ENCODE measurements at regions not wholly inside any gene's neighbourhood (a gene's known extent, or its start where the extent isn't known, plus 50 kb on each side); places are given as distances from the start of the nearest gene placed in this dataset.
A peak's percentile ranks its signal among the peaks of the same experiment; 100 is the strongest.

GRCh38 chr16:54482892-54483574 lies 196.4 kb upstream of the IRX3 start:
- ATAC-seq = no peak
- Mint-ChIP-seq H3K27me3 (no peaks in the 10 kb centered on the region), H3K36me3 (no peaks in the 10 kb centered on the region), H3K4me3 (no peak overlapping the region), H3K4me1 (ENCODE audit: low read depth in 2 of 2) (no peaks in the 10 kb centered on the region), H3K9me3 (no peaks in the 10 kb centered on the region), H3K27ac (no peak overlapping the region)
- DNase-seq (ENCODE audit: low spot score) = no peak

- no peak for ATAC-seq
- Mint-ChIP-seq H3K27me3 (peaks cover 0 to 11% of the 10 kb centered on the region in 2 donors), H3K4me1 (ENCODE audit: low read depth in 2 of 2) (no peaks in the 10 kb centered on the region), H3K36me3 (no peaks in the 10 kb centered on the region), H3K9me3 (no peaks in the 10 kb centered on the region), H3K27ac (no peak overlapping the region), H3K4me3 (no peak overlapping the region)
- DNase-seq (ENCODE audit: low spot score) = no peak
Measured at GRCh38 chr16:54480429-54480828, 193.8 kb upstream of the IRX3 start.

- Mint-ChIP-seq H3K27me3 (peaks cover 2 to 11% of the 10 kb centered on the region in 2 donors), H3K4me1 (ENCODE audit: low read depth in 2 of 2) (no peaks in the 10 kb centered on the region), H3K4me3 (no peak overlapping the region), H3K9me3 (no peaks in the 10 kb centered on the region), H3K36me3 (no peaks in the 10 kb centered on the region), H3K27ac (no peak overlapping the region)
- DNase-seq (ENCODE audit: low spot score) = no peak
- no peak for ATAC-seq
Measured at GRCh38 chr16:54479546-54479945, 193.0 kb upstream of the IRX3 start.

- Mint-ChIP-seq H3K27me3 (peaks cover 2 to 11% of the 10 kb centered on the region in 2 donors), H3K27ac (no peak overlapping the region), H3K9me3 (no peaks in the 10 kb centered on the region), H3K36me3 (no peaks in the 10 kb centered on the region), H3K4me3 (no peak overlapping the region), H3K4me1 (ENCODE audit: low read depth in 2 of 2) (no peaks in the 10 kb centered on the region)
- DNase-seq (ENCODE audit: low spot score) (no peak), ATAC-seq (no peak)
Measured at GRCh38 chr16:54477714-54478113, 191.1 kb upstream of the IRX3 start.

DNA sequence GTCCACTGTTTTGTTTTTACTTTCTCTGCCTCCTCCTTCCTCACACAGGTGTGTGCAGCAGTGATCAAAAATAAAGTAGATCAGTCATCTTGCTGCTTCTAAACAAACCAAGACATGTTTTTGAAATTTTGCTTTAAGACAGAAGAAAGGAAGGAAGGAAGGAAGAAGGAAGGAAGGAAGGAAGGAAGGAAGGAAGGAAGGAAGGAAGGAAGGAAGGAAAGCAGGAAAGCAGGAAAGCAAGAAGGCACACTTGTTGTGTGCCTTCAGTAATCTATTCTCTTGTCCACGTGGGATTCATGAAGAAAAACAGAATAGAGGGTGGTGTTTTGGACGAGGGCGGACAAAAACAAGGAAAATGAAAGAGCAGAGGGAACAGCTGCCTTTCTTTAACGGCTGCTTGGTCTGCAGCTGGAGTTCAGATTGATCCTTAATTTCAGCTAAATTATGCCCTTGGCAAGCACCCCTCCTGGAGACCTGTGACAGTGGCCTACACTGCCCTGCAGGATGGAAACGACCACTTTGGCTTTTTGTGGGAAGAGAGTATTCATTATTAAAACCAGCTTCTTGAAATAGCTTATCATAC lies 188.5 kb upstream of the IRX3 start:
- Mint-ChIP-seq H3K9me3 (peaks cover 6% of the 10 kb centered on the region), H3K36me3 (no peaks in the 10 kb centered on the region), H3K4me1 (ENCODE audit: low read depth in 2 of 2) (no peaks in the 10 kb centered on the region), H3K27me3 (peaks cover 5 to 21% of the 10 kb centered on the region in 2 donors), H3K4me3 (no peak overlapping the region), H3K27ac (no peak overlapping the region)
- DNase-seq (ENCODE audit: low spot score) (no peak), ATAC-seq (peak in 1 of 2 donors; percentile 10)

- Mint-ChIP-seq H3K9me3 (peaks cover 6% of the 10 kb centered on the region), H3K4me1 (ENCODE audit: low read depth in 2 of 2) (no peaks in the 10 kb centered on the region), H3K36me3 (no peaks in the 10 kb centered on the region), H3K27ac (no peak overlapping the region), H3K27me3 (peaks cover 7 to 23% of the 10 kb centered on the region in 2 donors), H3K4me3 (no peak overlapping the region)
- DNase-seq (ENCODE audit: low spot score) = no peak
- ATAC-seq = no peak
Measured at GRCh38 chr16:54473226-54473993, 186.8 kb upstream of the IRX3 start.

DNA sequence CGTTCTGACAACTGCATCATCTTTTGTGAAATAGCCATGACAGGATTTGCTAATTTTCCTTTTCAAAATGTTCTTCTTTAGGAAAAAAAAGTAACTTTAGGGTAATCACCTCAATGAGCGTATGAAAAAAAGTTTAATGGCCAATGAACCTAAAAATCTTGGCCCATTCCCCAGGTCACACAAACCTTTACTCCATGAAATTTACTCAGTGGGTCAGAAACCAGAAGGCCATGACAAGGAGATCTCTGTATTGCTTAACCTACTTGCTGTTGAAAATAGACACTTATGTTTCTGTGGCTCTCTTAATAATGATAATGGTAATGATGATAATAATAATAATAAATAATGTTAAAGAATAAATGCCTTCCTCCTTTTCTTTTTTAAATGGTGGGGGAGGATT lies 180.8 kb upstream of the IRX3 start:
- H3K36me3 Mint-ChIP-seq = no peaks in the 10 kb centered on the region
- H3K9me3 Mint-ChIP-seq = peaks cover 17% of the 10 kb centered on the region
- H3K4me1 Mint-ChIP-seq (ENCODE audit: low read depth in 2 of 2) = no peaks in the 10 kb centered on the region
- ATAC-seq (no peak), DNase-seq (ENCODE audit: low spot score) (no peak)
- H3K27ac Mint-ChIP-seq = no peak overlapping the region
- H3K4me3 Mint-ChIP-seq = no peak overlapping the region
- peaks cover 3 to 11% of the 10 kb centered on the region in 2 donors for H3K27me3 Mint-ChIP-seq

- DNase-seq (ENCODE audit: low spot score) = no peak
- no peak for ATAC-seq
- Mint-ChIP-seq H3K4me1 (ENCODE audit: low read depth in 2 of 2) (no peaks in the 10 kb centered on the region), H3K27ac (no peak overlapping the region), H3K27me3 (peaks cover 2 to 11% of the 10 kb centered on the region in 2 donors), H3K36me3 (no peaks in the 10 kb centered on the region), H3K9me3 (peaks cover 15% of the 10 kb centered on the region), H3K4me3 (no peak overlapping the region)
Measured at GRCh38 chr16:54466233-54466632, 179.6 kb upstream of the IRX3 start.

DNA sequence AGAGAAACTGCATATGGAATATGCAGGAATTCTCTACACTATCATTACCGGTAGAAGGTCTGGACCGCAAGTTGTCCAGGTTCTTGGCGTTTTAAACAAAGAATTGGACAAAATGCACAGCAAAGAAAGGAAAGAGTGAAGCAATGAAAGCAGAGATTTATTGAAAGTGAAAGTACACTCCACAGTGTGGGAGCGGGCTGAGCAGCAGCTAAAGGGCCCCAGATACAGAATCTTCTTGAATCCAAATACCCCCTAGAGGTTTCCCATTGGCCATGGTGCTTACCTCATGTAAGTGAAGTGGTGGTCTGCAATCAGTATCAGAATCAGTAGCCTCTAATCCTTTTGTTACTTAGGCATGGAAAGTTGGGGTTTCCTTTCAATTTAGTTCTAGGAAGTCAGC lies 178.5 kb upstream of the IRX3 start:
- ATAC-seq (no peak), DNase-seq (ENCODE audit: low spot score) (no peak)
- no peaks in the 10 kb centered on the region for H3K36me3 Mint-ChIP-seq
- H3K27ac Mint-ChIP-seq = no peak overlapping the region
- H3K4me1 Mint-ChIP-seq (ENCODE audit: low read depth in 2 of 2) = no peaks in the 10 kb centered on the region
- H3K4me3 Mint-ChIP-seq = no peak overlapping the region
- H3K9me3 Mint-ChIP-seq = peaks cover 12% of the 10 kb centered on the region
- H3K27me3 Mint-ChIP-seq = peaks cover 1% of the 10 kb centered on the region in 2 donors

DNA sequence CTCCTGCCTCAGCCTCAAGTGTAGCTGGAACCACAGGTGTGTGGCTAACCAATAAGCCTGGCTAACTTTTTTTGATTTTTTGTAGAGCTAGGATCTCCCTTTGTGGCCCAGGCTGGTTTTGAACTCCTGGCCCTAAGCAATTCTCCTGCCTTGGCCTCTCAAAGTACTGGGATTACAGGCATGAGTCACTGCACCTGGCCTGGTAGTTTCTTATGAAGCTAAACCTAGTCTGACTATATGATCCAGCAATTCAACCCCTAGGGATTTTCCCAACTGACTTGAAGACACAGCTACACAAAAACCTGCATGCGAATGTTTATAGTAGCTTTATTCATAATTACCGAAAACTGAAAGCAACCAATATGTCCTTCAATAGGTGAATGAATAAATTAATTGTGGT lies 176.2 kb upstream of the IRX3 start:
- DNase-seq (ENCODE audit: low spot score) = no peak
- no peaks in the 10 kb centered on the region for H3K36me3 Mint-ChIP-seq
- no peak overlapping the region for H3K4me3 Mint-ChIP-seq
- H3K27ac Mint-ChIP-seq = no peak overlapping the region
- H3K9me3 Mint-ChIP-seq = peaks cover 12% of the 10 kb centered on the region
- ATAC-seq = no peak
- peaks cover 0 to 1% of the 10 kb centered on the region in 2 donors for H3K27me3 Mint-ChIP-seq
- no peaks in the 10 kb centered on the region for H3K4me1 Mint-ChIP-seq (ENCODE audit: low read depth in 2 of 2)

DNA sequence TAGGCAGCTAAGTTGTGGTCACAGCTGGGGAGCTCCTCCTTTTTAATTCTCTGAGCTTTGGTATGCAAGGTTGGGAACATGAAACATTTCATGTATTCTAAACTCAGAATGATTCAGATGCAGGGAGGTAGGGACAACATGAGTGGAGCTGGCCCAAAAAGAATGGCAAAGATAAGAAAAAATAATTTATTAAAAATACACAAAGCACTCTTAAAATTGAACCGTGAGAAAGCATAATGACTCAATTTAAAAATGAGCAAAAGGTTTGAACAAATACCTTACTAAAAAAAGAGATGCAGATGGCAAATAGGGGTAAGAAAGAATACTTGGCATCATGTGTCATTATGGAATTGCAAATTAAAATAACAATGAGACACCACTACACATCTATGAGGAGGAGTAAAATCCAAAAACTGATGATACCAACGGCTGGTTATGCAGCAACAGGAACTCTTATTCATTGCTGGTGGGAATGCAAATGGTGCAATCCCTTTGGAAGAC lies 175.6 kb upstream of the IRX3 start:
- no peak for ATAC-seq
- Mint-ChIP-seq H3K36me3 (no peaks in the 10 kb centered on the region), H3K27ac (no peak overlapping the region), H3K4me3 (no peak overlapping the region), H3K27me3 (peaks cover 0 to 7% of the 10 kb centered on the region in 2 donors), H3K4me1 (ENCODE audit: low read depth in 2 of 2) (no peaks in the 10 kb centered on the region), H3K9me3 (peaks cover 12% of the 10 kb centered on the region)
- DNase-seq (ENCODE audit: low spot score) = no peak

DNA sequence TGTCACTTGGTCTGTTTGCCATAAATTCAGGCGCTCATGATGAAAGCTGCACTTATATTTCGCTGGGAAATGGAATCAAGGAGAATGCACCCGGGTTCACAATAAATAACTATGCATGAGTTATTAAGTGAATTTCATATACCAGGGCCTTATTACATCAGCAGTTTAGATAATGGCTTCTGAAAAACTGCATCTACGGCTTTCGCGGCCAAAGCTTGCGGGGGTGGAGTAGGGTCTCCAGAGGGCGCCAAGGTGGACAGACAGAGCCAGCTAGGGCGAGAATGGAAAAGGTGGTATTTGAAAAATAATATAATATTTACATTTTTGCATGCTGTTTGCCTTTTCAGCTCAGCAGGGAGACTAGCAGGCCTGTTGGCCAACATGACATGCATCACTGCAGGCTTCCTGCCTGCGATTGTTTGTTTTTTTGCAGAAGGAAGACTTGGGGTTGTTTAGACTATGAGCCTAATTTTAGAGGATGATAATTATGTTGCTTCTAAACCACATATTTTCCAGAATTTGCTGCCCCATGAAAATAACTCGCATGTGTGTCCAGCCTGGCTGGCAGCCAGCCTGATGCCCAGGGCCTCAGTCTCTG lies 173.8 kb upstream of the IRX3 start:
- Mint-ChIP-seq H3K27ac (no peak overlapping the region), H3K27me3 (peaks cover 0 to 8% of the 10 kb centered on the region in 2 donors), H3K4me3 (no peak overlapping the region), H3K4me1 (ENCODE audit: low read depth in 2 of 2) (no peaks in the 10 kb centered on the region), H3K36me3 (no peaks in the 10 kb centered on the region), H3K9me3 (peaks cover 10% of the 10 kb centered on the region)
- ATAC-seq = no peak
- no peak for DNase-seq (ENCODE audit: low spot score)

DNA sequence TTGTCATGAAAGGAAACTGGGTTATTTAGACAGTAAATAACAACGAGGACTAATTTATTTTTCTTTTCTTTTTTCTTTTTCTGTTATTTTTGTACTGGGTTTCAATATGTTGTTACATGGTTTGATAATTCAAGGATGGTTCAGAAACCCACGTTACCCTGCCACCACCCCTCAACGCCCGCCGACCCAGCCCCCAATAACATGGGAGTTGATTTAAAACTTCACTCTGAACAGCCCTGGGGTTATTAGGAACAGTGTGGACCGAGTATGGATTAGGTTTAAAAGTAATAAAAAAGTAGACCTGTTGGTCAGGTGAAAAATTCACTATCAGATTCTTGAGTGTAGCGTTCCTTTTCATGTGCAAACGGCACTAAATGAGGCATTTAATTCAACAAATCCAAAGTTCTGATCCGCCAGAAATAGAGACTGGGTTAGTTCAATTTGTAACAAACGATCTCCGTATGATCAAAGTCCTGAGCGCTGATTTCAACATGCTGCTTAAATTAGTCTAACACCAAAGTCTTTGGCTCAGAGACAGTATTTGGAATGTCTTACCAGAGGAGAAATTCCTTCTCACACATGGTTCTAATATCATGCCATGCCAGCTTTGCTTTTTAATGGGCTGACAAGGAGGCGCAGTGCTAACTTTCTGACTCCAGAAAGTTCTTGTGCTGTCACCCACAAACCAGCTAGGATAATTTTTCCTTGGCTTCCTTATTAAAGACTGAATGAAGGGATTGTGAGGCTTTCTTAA lies 173.1 kb upstream of the IRX3 start:
- DNase-seq (ENCODE audit: low spot score) (no peak), ATAC-seq (no peak)
- H3K4me1 Mint-ChIP-seq (ENCODE audit: low read depth in 2 of 2) = peaks cover 0 to 1% of the 10 kb centered on the region in 2 donors
- H3K27ac Mint-ChIP-seq = no peak overlapping the region
- peaks cover 10% of the 10 kb centered on the region for H3K9me3 Mint-ChIP-seq
- H3K4me3 Mint-ChIP-seq = no peak overlapping the region
- H3K27me3 Mint-ChIP-seq = peaks cover 0 to 8% of the 10 kb centered on the region in 2 donors
- no peaks in the 10 kb centered on the region for H3K36me3 Mint-ChIP-seq

Measured in natural killer cell treated with Interleukin-12 subunit alpha and Interleukin-12 subunit beta and Interleukin-15 and Interleukin-18, amount 100 ng/mL, for 72 hours (primary cell).